ENCODE measurements at regions not wholly inside any gene's neighbourhood (a gene's known extent, or its start where the extent isn't known, plus 50 kb on each side); places are given as distances from the start of the nearest gene placed in this dataset.

- H3K4me3 ChIP-seq (ENCODE audit: low read depth, low read length): no peak overlapping the region
- DNase-seq (ENCODE audit: low read depth): no peak
- no peak for TF ChIP-seq CTCF (IDR thresholded peaks at IDR 0.05; ENCODE audit: control insufficient read depth, extremely low read depth, insufficient read depth)
Measured at GRCh38 chr1:38690790-38691449, 168.7 kb downstream of the RRAGC start.

GRCh38 chr1:38686927-38687255, 172.7 kb downstream of the RRAGC start:
- no peak for TF ChIP-seq CTCF (IDR thresholded peaks at IDR 0.05; ENCODE audit: control insufficient read depth, extremely low read depth, insufficient read depth)
- DNase-seq (ENCODE audit: low read depth): no peak
- no peak overlapping the region for H3K4me3 ChIP-seq (ENCODE audit: low read depth, low read length)

GRCh38 chr1:38686167-38686926, 173.2 kb downstream of the RRAGC start:
- no peak for DNase-seq (ENCODE audit: low read depth)
- no peak overlapping the region for H3K4me3 ChIP-seq (ENCODE audit: low read depth, low read length)
- TF ChIP-seq CTCF (IDR thresholded peaks at IDR 0.05; ENCODE audit: control insufficient read depth, extremely low read depth, insufficient read depth): no peak

GRCh38 chr1:38685388-38685787, 174.2 kb downstream of the RRAGC start:
- no peak for TF ChIP-seq CTCF (IDR thresholded peaks at IDR 0.05; ENCODE audit: control insufficient read depth, extremely low read depth, insufficient read depth)
- no peak overlapping the region for H3K4me3 ChIP-seq (ENCODE audit: low read depth, low read length)
- no peak for DNase-seq (ENCODE audit: low read depth)

- DNase-seq (ENCODE audit: low read depth): no peak
- H3K4me3 ChIP-seq (ENCODE audit: low read depth, low read length): no peak overlapping the region
- TF ChIP-seq CTCF (IDR thresholded peaks at IDR 0.05; ENCODE audit: control insufficient read depth, extremely low read depth, insufficient read depth): no peak
Measured at GRCh38 chr1:38680801-38681510, 178.6 kb downstream of the RRAGC start.

GRCh38 chr1:38677756-38678155, 181.8 kb downstream of the RRAGC start:
- H3K4me3 ChIP-seq (ENCODE audit: low read depth, low read length): no peak overlapping the region
- TF ChIP-seq CTCF (IDR thresholded peaks at IDR 0.05; ENCODE audit: control insufficient read depth, extremely low read depth, insufficient read depth): no peak
- no peak for DNase-seq (ENCODE audit: low read depth)
